Lung (tissue), 11 donors: ENCODE measurements at regions not wholly inside any gene's neighbourhood (a gene's known extent, or its start where the extent isn't known, plus 50 kb on each side); places are given as distances from the start of the nearest gene placed in this dataset.

Experiments
- ATAC-seq: fragments of 200-7000 bp; cut with Tn5 transposase; one replicate; pipeline ENCODE4 v1.9.1; 2020; ENCODE audit warnings: moderate number of reproducible peaks; ENCODE audit not compliant: insufficient read depth, low FRiP score
- DNase-seq, 3 donors: peaks; one replicate each; pipeline ENCODE4 v3.0.0-alpha.2; 2013 to 2017
- H3K27ac ChIP-seq, 2 donors: one replicate each; pipeline ENCODE4 v1.5.1; 2013; ENCODE audit warnings: mild to moderate bottlenecking in 2 of 2, moderate library complexity in 2 of 2, control low read depth in 1 of 2, inconsistent platforms in 1 of 2, low read depth in 1 of 2, low read length in 1 of 2
- H3K27me3 ChIP-seq, 3 donors: one replicate each; pipeline ENCODE4 v1.5.1; 2013; ENCODE audit warnings: low read length in 2 of 3; ENCODE audit not compliant: control insufficient read depth in 3 of 3, insufficient read depth in 3 of 3
- H3K36me3 ChIP-seq, 4 donors: one replicate each; pipeline ENCODE4 v1.5.1; 2013; ENCODE audit warnings: low read length in 4 of 4, mild to moderate bottlenecking in 1 of 4, moderate library complexity in 1 of 4; ENCODE audit not compliant: control insufficient read depth in 4 of 4, insufficient read depth in 4 of 4
- H3K4me1 ChIP-seq, 5 donors: one replicate each; pipeline ENCODE4 v1.5.1; 2013; ENCODE audit warnings: low read length in 5 of 5, mild to moderate bottlenecking in 2 of 5, moderate library complexity in 1 of 5; ENCODE audit not compliant: control insufficient read depth in 5 of 5, insufficient read depth in 5 of 5
- H3K4me3 ChIP-seq: one replicate; pipeline ENCODE4 v1.5.1; 2013; ENCODE audit warnings: mild to moderate bottlenecking, control low read depth, moderate library complexity
- H3K9ac ChIP-seq, 2 donors: one replicate each; pipeline ENCODE4 v1.5.1; 2013; ENCODE audit warnings: low read length in 2 of 2, control low read depth in 1 of 2; ENCODE audit not compliant: insufficient read depth in 1 of 2
- H3K9me3 ChIP-seq, 4 donors: one replicate each; pipeline ENCODE4 v1.5.1; 2013; ENCODE audit warnings: low read length in 3 of 4, mild to moderate bottlenecking in 1 of 4, moderate library complexity in 1 of 4; ENCODE audit not compliant: control insufficient read depth in 4 of 4, insufficient read depth in 3 of 4
- WGBS, 2 donors: extraction: QIAGEN DNeasy Blood & Tissue Kit; methylation state at CpG; one replicate each; pipeline ENCODE4 v1.1.7; 2013; 5-methylcytosine and 5-hydroxymethylcytosine counted together
- TF ChIP-seq, protein P1 (sequence below): IDR thresholded peaks from 2 replicates; pipeline ENCODE4 v1.5.1; 2012; ENCODE audit warnings: mild to moderate bottlenecking; ENCODE audit errors: control extremely low read depth, extremely low read depth
- donor health status: control.
- donor health status: control.
- donor health status: Bipolar disorder and iron deficiency.
- donor health status: healthy.
- donor health status: DM: yes; HTN: yes; CAD: no.

DNA sequence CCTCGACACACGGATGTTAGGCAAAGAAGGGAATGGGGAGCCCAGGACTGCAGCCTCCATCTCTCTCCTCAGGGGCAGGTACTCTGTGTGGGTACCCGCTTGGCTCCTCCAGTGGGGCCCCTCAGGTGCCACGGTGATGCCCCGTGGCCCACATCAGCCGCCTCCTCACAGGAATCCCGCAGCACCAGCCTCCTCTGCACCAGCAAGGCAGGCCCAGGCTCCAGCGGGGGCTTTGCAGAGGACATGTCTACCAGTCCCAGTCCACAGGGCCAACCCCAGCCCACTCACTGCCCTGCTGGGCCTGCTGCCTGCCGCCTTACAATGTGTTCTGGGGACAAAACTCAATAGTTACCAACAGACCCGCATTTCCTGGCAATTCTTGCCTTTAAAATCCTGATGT is 61.6 kb upstream of the ADGRA1 start:
- Histone ChIP-seq H3K27me3 (peaks cover 0 to 8% (median 4%) of the 10 kb centered on the region in 3 donors), H3K9me3 (peaks cover 0 to 1% (median 0%) of the 10 kb centered on the region in 4 donors), H3K27ac (no peak overlapping the region), H3K36me3 (no peaks in the 10 kb centered on the region), H3K9ac (no peak overlapping the region), H3K4me3 (no peak overlapping the region), H3K4me1 (peaks cover 0 to 16% (median 4%) of the 10 kb centered on the region in 5 donors)
- ATAC-seq (no peak), DNase-seq (no peak)
- TF ChIP-seq, protein P1, sequence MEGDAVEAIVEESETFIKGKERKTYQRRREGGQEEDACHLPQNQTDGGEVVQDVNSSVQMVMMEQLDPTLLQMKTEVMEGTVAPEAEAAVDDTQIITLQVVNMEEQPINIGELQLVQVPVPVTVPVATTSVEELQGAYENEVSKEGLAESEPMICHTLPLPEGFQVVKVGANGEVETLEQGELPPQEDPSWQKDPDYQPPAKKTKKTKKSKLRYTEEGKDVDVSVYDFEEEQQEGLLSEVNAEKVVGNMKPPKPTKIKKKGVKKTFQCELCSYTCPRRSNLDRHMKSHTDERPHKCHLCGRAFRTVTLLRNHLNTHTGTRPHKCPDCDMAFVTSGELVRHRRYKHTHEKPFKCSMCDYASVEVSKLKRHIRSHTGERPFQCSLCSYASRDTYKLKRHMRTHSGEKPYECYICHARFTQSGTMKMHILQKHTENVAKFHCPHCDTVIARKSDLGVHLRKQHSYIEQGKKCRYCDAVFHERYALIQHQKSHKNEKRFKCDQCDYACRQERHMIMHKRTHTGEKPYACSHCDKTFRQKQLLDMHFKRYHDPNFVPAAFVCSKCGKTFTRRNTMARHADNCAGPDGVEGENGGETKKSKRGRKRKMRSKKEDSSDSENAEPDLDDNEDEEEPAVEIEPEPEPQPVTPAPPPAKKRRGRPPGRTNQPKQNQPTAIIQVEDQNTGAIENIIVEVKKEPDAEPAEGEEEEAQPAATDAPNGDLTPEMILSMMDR: no peak
- WGBS, 2 donors: 74 to 79% methylated on average over 10 of the region's 10 CpGs

DNA sequence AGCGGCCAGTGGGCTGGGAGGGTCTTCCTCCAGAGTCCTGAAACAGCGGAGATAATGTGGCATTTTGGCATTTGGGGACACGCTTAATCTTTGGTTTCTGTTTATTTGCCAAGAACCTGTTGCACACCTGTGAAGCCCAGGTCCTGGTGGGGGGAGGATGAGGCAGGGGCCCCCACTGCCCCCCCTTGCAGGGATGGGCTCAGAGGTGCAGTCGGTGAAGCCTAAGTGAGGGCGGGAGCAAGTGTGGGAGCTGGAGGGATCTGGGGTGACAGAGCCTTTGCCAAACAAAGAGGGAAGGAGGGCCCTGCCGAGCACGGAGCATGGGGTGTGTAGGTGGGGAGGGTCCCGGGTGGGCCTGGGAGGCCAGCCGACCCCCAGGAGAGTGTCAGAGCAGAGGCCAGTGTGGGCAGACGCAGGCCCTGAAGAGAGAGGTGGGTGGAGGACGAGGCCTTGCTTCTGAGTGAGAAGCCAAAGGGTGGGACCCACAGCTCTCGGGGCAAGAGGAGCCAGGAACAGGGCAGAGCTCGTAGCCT is 62.1 kb upstream of the ADGRA1 start:
- H3K36me3 ChIP-seq: no peaks in the 10 kb centered on the region
- peaks cover 0 to 1% (median 0%) of the 10 kb centered on the region in 4 donors for H3K9me3 ChIP-seq
- H3K4me1 ChIP-seq: peaks cover 0 to 16% (median 4%) of the 10 kb centered on the region in 5 donors
- H3K27ac ChIP-seq: no peak overlapping the region
- WGBS, 2 donors: 77 to 85% methylated on average over 13 of the region's 13 CpGs
- no peak overlapping the region for H3K9ac ChIP-seq
- TF ChIP-seq, protein P1: no peak
- H3K27me3 ChIP-seq: peaks cover 0 to 4% (median 3%) of the 10 kb centered on the region in 3 donors
- H3K4me3 ChIP-seq: no peak overlapping the region
- ATAC-seq (no peak), DNase-seq (no peak)

DNA sequence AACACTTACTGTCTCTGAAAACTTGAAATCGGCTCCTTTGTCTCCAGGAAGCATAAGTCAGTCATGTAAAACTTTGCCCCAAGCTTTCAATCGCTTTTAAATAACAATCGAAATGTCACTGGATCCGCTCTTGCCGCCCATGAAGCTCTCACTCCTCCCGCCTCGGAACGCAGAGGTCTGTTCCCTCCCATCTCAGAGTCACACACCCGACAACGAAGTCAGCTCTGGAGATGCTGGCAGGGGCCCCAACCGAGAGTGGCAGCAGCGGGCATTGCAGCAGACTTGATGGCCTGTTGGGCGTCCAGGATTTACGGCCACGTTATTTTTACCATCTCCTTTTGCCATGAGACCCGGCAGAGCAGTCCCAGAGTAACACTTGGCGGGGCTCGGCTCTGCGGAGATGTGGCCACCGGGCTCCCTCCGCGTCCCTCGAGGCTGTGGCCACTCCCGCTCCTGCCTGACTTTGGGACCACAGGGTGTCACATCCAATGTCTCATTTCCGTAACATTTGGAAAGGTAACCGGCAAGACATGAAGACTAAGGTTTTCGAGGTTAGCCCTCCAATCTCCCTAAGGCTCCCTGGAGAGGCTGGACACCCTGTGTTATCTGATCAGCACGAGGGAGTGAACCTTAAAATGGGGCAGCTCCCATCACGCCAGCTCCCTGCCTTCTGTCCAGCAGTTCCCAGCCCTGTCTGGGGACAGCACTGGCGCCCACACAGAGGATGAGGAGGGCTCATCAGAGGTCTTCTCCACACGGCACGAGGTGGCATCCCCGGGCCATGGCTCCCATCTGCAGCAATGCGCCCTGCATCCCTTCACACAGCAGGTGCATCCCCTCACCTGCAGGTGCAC is 62.8 kb upstream of the ADGRA1 start:
- TF ChIP-seq, protein P1: no peak
- no peak overlapping the region for H3K4me3 ChIP-seq
- no peak overlapping the region for H3K9ac ChIP-seq
- no peak for DNase-seq
- peaks cover 0 to 1% (median 0%) of the 10 kb centered on the region in 4 donors for H3K9me3 ChIP-seq
- H3K27ac ChIP-seq: no peak overlapping the region
- no peaks in the 10 kb centered on the region for H3K36me3 ChIP-seq
- ATAC-seq: no peak
- H3K4me1 ChIP-seq: peaks cover 0 to 16% (median 4%) of the 10 kb centered on the region in 5 donors
- WGBS, 2 donors: 74 to 86% methylated on average over 34 of the region's 34 CpGs
- H3K27me3 ChIP-seq: peaks cover 0 to 4% (median 3%) of the 10 kb centered on the region in 3 donors
